GM19452 (cell line): ENCODE measurements at regions not wholly inside any gene's neighbourhood (a gene's known extent, or its start where the extent isn't known, plus 50 kb on each side); places are given as distances from the start of the nearest gene placed in this dataset.
"Not testable (repeated sequence)": the region's sequence is repeated elsewhere in the genome, so short reads cannot be mapped to it uniquely, and the experiment has no call there.

Experiments used
- ATAC-seq: cut with Tn5 transposase; IDR thresholded peaks from one replicate; pipeline ENCODE4 v1.9.1; 2021; ENCODE audit not compliant: unreplicated experiment

DNA sequence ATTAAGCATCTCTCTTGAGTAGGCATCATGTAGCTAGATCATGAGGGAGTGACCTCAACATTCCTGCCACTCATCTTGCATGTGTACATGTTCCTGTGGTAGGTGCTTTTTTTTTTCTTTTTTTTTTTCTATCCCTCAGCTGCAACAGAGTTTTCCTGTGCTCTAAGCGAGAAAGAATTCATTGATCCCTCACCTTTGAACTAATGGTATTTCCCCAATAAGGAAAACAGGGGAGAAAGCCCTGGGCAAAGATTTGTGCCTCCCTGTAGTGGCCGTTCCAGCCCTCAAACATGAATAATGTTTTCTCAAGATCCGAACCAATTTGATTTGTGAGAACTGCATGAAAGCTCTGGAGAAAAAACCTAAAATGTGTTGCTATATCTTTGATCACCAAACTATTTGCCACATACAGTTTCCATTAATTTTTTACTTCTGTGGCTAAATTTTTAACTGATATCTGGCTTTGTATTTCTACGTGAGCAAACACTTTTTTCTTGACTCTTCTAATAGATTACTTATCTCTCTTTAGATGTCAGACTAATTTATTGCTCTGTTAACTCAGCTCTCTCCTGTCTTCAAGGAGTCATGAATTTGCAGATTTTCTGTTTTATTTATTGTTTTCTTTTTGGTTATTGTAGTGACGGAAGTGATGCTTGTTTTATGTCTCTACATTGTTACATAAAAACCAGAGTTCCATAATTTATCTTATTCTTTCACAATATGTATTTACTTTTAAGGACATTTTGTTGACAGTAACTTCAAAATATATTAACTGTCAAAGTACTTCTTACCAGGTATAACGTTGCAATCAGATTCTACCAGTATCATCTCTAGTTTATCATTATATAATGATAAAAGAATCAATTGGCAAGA, 1396.5 kb downstream of the OTOL1 start:
- ATAC-seq: no peak

DNA sequence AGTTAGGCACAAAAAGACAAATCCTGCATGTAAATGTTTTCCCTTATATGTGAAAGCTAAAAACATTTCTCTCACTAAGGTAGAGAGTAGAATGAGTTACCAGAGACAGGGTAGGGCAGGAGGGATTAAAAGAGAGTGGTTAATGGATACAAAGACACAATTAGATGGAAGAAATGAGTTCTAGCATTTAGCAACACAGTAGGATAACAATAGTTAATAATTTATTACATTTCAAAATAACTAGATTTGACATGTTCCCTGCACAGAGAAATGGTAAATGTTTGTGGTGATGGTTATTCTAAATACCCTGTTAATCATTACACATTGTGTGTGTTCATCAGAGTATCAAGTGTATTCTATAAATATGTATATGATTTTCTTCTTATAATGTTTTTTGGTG, 1400.7 kb downstream of the OTOL1 start:
- no peak for ATAC-seq

DNA sequence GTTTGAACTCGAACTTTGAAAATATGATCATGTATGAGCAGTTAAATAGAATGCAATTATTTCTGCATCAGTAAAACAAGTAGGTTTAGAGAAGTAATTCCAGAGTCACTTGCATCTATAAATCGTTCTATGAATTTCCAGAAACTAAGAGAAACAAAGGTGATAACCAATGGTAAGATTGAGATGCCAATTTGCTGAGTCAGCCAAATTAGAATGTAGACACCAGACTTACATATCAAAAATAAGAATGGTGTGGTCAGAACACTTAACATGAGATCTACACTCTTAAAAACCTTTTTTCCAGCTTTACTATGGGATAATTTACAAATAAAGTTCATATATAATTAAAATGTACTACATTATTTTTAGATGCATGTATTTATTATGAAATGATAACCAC, 1435.9 kb downstream of the OTOL1 start:
- ATAC-seq: no peak

DNA sequence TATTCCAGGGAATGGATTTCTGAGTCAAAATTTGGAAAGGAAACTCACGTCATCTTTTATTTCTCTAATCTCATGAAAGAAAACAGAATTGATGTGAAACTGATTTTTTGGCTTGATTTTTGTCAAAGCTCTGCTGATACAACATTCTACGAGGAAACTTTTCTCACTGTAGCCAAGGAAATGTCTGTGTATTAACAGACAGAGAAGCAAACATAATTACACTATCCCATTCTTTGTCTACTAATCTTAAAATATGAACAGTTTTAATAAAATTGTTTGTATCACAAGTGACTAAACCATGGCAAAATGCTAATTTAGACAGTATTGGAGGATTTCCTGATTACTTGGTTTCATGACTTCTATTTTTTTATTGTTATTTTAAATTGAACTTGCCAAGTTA, 1437.0 kb downstream of the OTOL1 start:
- ATAC-seq: no peak

DNA sequence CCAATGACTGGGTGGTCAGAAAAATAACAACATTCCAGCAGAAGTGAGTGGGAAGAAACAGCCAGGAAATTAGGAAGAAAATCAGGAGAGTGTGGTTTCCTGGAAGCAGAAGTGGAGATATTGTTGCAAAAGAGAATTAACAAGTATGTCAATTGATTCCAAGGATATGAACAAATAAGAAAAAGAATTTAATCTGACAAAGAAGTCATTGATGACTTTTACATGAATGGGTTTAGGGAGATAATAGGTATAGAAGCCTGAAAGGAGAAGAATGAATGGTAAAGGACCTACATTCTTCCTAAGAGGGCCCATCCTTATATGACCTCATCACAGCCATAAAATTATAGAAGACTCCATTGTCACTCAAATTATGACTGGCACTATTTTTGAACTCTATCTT, 1440.1 kb downstream of the OTOL1 start:
- no peak for ATAC-seq

DNA sequence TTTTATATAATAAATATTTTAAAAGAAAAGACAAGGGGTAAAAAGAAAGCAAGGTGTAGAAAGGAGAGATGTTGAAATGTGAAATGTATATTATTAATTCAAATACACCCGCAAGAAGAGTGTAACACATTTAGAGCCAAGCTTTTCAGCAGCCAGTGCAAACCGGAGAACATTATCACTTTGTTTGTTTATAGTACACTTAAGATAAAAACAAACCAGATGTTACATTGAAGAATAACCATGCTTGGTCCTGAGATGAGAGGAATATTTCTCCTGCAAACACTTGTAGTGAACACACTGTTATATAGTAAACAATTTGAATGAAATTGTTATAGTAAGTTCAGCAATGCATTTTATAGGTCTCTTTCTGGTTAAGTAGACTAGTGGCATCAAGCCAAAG, 1441.5 kb downstream of the OTOL1 start:
- no peak for ATAC-seq

DNA sequence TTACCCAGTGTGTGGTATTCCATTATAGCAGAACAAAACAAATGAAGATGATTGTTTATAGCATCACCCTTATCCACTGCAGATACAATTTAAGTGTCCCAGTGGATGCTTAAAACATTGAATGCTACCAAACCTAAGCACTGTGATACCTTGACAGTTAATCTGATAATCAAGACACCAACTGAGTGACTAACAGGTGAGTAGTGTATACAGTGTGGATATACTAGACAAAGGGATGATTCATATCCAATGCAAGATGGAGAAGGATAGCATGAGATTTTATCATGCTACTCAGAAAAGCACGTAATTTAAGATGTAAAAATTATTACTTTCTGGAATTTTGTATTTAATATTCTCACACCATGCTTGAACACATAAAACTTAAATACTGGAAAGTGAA, 1449.0 kb downstream of the OTOL1 start:
- ATAC-seq: no peak

DNA sequence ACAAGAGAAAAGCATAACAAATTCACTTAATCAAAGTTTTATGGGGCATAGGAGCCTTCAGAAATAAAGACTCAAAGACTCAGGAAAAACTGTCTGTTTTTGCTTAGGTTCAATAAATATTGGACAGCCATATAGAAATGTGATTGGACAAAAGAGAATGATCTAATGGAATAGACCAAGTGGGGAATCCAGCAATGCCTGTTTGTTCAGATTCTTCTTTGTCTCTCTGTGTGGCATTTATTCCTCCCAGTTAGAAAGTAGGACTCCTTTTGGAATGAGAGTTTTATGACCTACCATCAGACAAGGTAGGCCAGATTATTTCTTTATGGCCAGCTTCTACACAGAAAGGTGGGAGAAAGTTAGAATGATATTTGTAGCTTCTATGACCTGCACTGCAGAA, 1460.1 kb downstream of the OTOL1 start:
- no peak for ATAC-seq

DNA sequence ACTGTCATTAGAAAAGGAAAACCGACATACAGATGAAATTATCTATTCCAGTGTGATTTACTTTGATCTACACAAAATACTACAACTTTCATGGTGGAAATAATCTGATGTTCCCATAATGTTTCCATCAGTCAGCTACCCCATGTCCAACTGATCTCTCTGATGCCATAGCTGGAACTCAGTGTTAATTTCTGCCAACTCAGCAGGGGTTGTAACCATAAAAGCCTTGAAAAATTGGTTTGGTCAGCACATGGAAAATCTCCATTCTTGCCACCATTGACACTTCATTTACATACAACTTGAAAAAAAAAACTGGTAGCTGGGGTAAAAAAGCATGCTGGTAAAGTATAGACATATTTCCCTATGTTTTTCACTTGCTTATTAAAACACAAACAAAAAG, 1463.7 kb downstream of the OTOL1 start:
- no peak for ATAC-seq

DNA sequence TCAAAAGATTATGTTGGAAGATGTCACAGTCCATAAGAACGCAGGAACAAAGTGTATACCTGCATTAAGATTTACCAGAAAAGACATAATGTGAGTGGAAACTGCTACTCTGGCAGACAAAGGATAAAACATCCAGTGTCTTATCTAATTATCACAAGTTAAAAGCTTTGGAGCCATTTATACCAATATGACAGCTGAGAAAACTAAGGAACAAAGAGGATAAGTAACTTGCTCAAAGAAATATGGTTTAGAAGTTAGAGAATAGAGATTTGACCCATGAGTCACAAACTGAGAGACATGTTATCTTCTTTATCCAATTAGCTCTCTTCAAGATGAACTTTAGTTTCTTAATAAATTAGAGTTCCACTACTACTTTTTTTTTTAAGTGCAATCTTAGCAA, 1473.7 kb downstream of the OTOL1 start:
- no peak for ATAC-seq

DNA sequence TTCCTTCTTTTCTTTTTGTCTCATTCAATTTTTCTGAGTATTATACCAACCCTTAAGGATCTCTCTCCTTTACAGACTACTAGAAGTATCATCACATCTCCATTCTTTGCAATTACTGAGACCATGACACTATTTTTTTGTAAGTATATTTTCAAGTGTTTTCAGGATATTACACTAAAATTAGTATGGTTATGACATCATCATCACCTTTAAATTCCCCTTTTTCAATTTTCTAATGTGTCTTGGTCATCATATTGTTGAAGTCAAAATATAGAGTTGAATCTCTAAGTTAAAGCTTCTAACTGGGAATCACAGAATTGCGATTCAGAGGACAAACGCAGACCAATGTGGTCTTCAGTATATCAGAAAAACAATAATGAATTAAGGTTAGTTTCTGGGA, 1475.1 kb downstream of the OTOL1 start:
- ATAC-seq: no peak

DNA sequence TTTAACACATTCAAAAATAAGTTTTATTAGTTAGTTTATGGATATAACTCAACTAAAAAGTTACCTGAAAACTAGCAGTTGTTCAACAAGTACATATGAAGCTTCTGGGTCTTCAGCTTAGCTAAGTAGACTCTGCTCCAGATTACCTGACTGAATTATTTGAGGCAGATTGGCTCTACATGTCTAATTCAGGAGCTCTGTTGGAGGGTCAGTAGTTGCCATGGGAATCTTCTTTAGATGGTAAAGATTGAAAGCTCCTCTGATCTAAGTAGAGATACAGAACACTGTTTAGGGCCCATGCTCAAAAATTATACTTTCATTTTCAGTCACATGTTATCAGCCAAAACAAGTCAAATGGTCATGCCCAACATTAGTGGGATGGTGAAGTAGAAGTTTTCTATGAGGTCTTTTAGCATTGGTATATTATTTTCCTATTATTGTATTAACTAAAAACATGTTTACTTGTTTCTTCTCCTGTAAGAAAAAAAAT, 1476.9 kb downstream of the OTOL1 start:
- ATAC-seq: no peak

DNA sequence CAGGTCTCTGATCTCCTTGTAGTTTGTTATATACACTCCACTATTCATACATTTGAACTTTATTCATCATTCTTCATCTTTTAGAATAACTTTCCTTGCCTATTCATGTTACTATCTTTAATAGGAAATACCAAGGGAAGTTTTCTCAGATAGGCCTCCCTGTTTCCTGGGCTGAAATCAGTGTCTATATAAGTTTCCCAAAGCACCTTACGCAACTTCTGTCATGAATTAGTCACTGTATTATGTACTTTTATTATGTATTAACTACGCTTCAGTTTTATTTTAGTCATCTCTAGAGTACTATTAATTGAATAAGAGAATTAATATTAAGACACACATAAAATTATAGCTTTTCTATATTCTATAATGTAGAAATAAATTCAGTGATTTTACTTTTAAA, 1481.5 kb downstream of the OTOL1 start:
- no peak for ATAC-seq

DNA sequence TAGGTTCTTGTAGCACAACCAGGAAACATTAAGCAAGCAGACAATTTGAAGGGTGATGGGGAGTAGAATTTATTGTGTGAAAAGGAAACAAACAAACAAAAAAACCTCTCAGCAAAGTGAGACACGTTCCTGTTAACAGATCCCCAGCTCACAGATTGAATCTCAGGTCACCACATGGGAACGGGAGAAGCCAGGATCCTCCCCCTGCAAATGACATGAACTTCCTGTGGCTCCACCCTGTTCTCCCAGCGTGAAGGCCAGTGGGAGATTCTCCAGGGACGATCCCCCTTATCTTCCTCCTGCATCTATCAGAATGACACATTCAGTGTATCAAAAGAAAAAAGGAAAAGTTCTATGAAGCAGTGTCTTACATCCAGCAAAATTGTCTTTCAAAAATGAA, 1488.1 kb downstream of the OTOL1 start:
- no peak for ATAC-seq

DNA sequence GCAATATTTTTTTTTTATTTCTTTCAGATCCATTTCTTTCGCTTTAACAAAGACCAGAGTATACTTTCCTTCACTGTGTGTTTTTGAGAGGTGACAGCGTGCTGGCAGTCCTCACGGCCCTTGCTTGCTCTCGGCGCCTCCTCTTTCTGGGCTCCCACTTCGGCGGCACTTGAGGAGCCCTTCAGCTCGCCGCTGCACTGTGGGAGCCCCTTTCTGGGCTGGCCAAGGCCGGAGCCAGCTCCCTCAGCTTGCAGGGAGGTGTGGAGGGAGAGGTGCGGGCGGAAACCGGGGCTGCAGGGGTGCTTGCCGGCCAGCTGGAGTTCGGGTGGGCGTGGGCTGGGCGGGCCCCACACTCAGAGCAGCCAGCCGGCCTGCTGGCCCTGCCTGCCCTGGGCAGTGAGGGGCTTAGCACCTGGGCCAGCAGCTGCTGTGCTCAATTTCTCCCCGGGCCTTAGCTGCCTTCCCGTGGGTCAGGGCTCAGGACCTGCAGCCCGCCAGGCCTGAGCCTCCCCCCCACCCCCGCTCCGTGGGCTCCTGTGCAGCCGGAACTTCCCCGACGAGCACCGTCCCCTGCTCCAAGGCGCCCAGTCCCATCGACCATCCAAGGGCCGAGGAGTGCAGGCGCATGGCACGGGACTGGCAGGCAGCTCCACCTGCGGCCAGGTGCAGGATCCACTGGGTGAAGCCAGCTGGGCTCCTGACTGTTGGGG, 1490.6 kb downstream of the OTOL1 start:
- not testable (repeated sequence) for ATAC-seq

DNA sequence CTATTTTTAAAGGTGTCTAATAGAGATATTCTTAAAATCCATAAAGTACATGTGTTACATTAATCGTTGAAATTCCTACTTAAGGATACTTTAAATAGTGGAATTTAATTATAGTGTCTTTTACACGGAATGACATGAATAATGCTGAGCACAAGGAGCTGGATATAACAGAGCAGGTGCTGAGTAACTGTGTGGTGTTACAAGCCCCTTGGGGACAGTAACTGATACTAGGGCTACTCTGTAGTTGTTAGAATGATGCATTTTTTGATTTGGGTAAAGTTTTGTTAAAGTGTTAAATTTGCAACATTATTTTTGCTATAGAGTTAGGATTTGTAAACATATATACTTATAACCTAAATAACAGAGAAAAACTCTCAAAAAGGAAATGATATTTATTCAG, 1496.1 kb downstream of the OTOL1 start:
- no peak for ATAC-seq

DNA sequence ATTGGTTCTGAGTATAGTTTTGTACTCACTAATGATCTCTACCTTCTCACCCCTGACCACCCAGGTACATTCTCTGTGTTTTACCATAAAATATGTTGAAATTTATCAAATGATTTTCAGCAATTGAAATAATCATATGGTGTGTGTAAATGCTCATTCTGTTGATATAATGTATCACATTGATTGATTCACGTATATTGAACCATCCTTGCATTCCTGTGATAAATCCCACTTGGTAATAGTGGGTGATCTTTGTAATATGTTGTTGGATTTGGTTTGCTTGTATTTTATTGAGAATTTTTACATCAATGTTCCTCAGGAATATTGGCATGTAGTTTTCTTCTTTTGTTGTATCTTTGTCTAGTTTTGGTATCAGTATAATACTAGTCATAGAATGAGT, 1497.6 kb downstream of the OTOL1 start:
- ATAC-seq: no peak

DNA sequence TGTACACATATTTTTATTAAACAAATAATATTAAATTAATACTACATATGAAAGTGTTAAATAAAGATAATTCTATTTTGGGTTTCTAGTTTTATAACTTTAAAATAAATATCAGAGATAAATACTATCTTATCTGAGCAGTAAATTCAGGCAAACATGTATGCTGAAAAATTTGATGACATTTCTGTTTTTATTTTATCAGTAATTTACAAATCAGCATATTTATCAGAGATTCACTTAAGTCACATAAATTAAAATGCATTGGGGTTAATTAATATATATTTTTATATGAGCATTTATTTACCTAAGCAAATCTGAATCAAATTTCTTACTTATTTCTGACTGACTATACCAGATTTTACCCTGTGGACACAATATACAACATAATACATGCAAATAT, 1499.8 kb downstream of the OTOL1 start:
- ATAC-seq: no peak

DNA sequence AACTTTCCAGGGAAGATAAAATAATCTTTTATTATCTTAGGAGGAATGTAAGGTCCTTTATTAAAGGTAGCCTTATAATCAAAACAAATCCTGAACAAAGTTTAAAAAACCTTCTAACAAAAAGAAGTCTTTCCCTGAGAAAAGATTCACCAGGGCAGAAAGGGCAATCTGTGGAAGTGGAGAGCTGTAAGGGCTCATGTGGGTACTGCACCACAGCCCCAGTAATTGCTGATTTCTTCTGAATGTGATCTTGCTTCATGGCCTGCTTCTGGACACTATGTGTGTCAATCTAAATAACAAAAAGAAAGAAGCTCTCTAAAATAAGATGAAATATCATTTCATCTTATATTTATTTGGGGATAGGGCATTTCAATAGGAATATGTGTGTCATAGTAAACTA, 1501.6 kb downstream of the OTOL1 start:
- no peak for ATAC-seq

DNA sequence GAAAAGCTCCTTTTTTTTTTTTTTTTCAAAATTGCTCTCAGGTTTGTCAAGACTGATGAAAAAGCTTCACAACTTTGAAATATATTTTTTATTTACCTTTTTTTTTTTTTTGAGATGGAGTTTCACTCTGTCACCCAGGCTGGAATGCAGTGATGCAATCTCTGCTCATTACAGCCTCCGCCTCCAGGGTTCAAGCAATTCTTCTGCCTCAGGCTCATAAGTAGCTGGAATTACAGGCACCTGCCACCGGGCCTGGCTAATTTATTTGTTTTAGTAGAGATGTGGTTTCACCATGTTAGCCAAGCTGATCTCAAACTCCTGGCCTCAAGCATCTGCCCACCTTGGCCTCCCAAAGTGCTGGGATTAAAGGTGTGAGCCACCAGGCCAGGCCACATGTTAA, 1515.0 kb downstream of the OTOL1 start:
- ATAC-seq: no peak

DNA sequence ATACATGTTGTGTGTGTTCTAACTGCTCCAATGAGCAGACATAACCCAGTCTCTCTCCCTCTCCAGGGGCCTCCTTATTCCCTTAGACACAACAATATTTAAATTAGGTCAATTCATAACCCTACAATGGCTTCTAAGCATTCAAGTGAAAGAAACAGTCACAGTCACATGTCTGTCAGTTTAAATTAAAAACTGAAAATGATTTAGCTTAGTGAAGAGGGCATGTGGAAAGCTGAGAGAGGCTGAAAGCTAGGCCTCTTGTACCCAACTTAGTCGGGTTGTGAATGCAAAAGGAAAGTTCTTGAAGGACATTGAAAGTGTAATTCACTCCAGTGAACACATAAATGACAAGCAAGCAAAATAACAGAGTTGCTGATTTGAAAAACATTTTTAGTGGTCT, 1519.6 kb downstream of the OTOL1 start:
- no peak for ATAC-seq

DNA sequence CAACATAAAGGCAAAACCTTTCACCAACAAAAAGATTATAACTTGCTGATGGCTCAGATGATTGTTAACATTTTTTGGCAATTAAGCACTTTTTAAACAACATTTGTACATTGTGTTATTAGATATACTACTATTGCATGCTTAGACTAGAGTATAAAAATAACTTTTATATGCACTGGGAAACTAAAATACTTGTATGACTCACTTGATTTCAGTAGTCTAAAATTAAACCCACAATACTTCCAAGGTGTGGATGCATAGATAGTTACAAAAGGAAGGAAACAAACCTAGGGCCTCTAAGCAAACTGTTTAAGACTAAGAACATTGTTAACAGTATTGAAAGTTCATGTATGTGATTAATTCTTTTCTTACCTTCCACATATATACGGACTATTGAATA, 1521.5 kb downstream of the OTOL1 start:
- no peak for ATAC-seq
